Kidney capillary endothelial cell (primary cell): ENCODE measurements at regions not wholly inside any gene's neighbourhood (a gene's known extent, or its start where the extent isn't known, plus 50 kb on each side); places are given as distances from the start of the nearest gene placed in this dataset.

ENCODE experiments used
- DNase-seq: peaks from one replicate; pipeline ENCODE4 v3.0.0-alpha.2; 2018; ENCODE audit warnings: low spot score

- no peak for DNase-seq
These were observed 350.3 kb upstream of the LYPLAL1 start for GRCh38 chr1:218823291-218823900.

GRCh38 chr1:218827486-218827885 is 346.2 kb upstream of the LYPLAL1 start:
- DNase-seq, result no peak

GRCh38 chr1:218828125-218828650 is 345.5 kb upstream of the LYPLAL1 start:
- DNase-seq, result no peak

- no peak for DNase-seq
These were observed 344.6 kb upstream of the LYPLAL1 start for GRCh38 chr1:218829097-218829496.

GRCh38 chr1:218835609-218836008 is 338.1 kb upstream of the LYPLAL1 start:
- no peak for DNase-seq

GRCh38 chr1:218836264-218836663 is 337.4 kb upstream of the LYPLAL1 start:
- DNase-seq, result no peak

- DNase-seq, result no peak
These were observed 336.6 kb upstream of the LYPLAL1 start for GRCh38 chr1:218837051-218837450.

- no peak for DNase-seq
These were observed 328.1 kb upstream of the LYPLAL1 start for GRCh38 chr1:218845589-218845988.

GRCh38 chr1:218846181-218846580 is 327.5 kb upstream of the LYPLAL1 start:
- no peak for DNase-seq

GRCh38 chr1:218847089-218847768 is 326.4 kb upstream of the LYPLAL1 start:
- DNase-seq, result no peak

- no peak for DNase-seq
These were observed 325.7 kb upstream of the LYPLAL1 start for GRCh38 chr1:218848009-218848408.

- DNase-seq, result no peak
These were observed 323.3 kb upstream of the LYPLAL1 start for GRCh38 chr1:218850367-218850766.

GRCh38 chr1:218851586-218851985 is 322.1 kb upstream of the LYPLAL1 start:
- DNase-seq, result no peak

GRCh38 chr1:218852527-218852926 is 321.2 kb upstream of the LYPLAL1 start:
- no peak for DNase-seq

- no peak for DNase-seq
These were observed 309.7 kb upstream of the LYPLAL1 start for GRCh38 chr1:218863987-218864386.

- DNase-seq, result no peak
These were observed 308.1 kb upstream of the LYPLAL1 start for GRCh38 chr1:218865591-218865990.

GRCh38 chr1:218866507-218866906 is 307.2 kb upstream of the LYPLAL1 start:
- DNase-seq, result no peak

- DNase-seq, result no peak
These were observed 306.6 kb upstream of the LYPLAL1 start for GRCh38 chr1:218867066-218867465.

- no peak for DNase-seq
These were observed 305.6 kb upstream of the LYPLAL1 start for GRCh38 chr1:218867941-218868626.

- no peak for DNase-seq
These were observed 304.4 kb upstream of the LYPLAL1 start for GRCh38 chr1:218869276-218869675.

- DNase-seq, result no peak
These were observed 301.7 kb upstream of the LYPLAL1 start for GRCh38 chr1:218872026-218872425.

GRCh38 chr1:218872928-218873327 is 300.8 kb upstream of the LYPLAL1 start:
- DNase-seq, result no peak

- DNase-seq, result peak; percentile 83
These were observed 299.4 kb upstream of the LYPLAL1 start for GRCh38 chr1:218874313-218874712.
